HepG2 (cell line): ENCODE measurements at regions not wholly inside any gene's neighbourhood (a gene's known extent, or its start where the extent isn't known, plus 50 kb on each side); places are given as distances from the start of the nearest gene placed in this dataset.

Experiments used
- E2F1 ChIP-seq: sonication (generic); formaldehyde crosslinking; IDR thresholded peaks from 2 replicates; pipeline ENCODE4 v1.5.0; 2020; ENCODE audit warnings: missing genetic modification reagents
- HNRNPK ChIP-seq: fragments of 200-400 bp; formaldehyde crosslinking; IDR thresholded peaks from 2 replicates; pipeline ENCODE4 v1.6.1; 2018; ENCODE audit warnings: low read length, low read depth, moderate library complexity, mild to moderate bottlenecking; ENCODE audit not compliant: poor library complexity, severe bottlenecking
- KLF13 ChIP-seq: sonication (generic); formaldehyde crosslinking; IDR thresholded peaks from 2 replicates; pipeline ENCODE4 v1.4.0; 2020; ENCODE audit warnings: mild to moderate bottlenecking, missing genetic modification reagents
- LCORL ChIP-seq, 2 experiments: fragments of 450-650 bp in 1 of 2; sonication (generic) in 1 of 2; formaldehyde crosslinking in 1 of 2; IDR thresholded peaks; 2 replicates each; pipeline versions ENCODE4 v1.5.0 to v1.6.1; 2017 to 2020; ENCODE audit warnings: antibody characterized with exemption in 1 of 2, missing genetic modification reagents in 1 of 2
- MTF2 ChIP-seq: sonication (generic); formaldehyde crosslinking; IDR thresholded peaks from 2 replicates; pipeline ENCODE4 v1.5.0; 2020; ENCODE audit warnings: missing genetic modification reagents, borderline replicate concordance
- MXD1 ChIP-seq: sonication (generic); formaldehyde crosslinking; IDR thresholded peaks from 2 replicates; pipeline ENCODE4 v1.4.0; 2020; ENCODE audit warnings: mild to moderate bottlenecking, missing genetic modification reagents
- NCOA5 ChIP-seq: sonication (generic); formaldehyde crosslinking; IDR thresholded peaks from 2 replicates; pipeline ENCODE4 v1.4.0; 2020; ENCODE audit warnings: missing genetic modification reagents
- RXRB ChIP-seq: IDR thresholded peaks from 2 replicates; pipeline ENCODE4 v1.6.1; 2016; ENCODE audit warnings: borderline replicate concordance, missing genetic modification reagents, missing compliant biosample characterization
- SNAI1 ChIP-seq: sonication (generic); formaldehyde crosslinking; IDR thresholded peaks from 2 replicates; pipeline ENCODE4 v1.5.0; 2020; ENCODE audit warnings: mild to moderate bottlenecking, missing genetic modification reagents, borderline replicate concordance
- SNAPC4 ChIP-seq: sonication (generic); formaldehyde crosslinking; IDR thresholded peaks from 2 replicates; pipeline ENCODE4 v1.4.0; 2020; ENCODE audit warnings: mild to moderate bottlenecking, missing genetic modification reagents
- SNAPC5 ChIP-seq: sonication (generic); formaldehyde crosslinking; IDR thresholded peaks from 2 replicates; pipeline ENCODE4 v1.8.1; 2023; ENCODE audit warnings: mild to moderate bottlenecking, missing genetic modification reagents, borderline replicate concordance
- TAF1 ChIP-seq: sonication (generic); formaldehyde crosslinking; IDR thresholded peaks from 2 replicates; pipeline ENCODE4 v1.4.0; 2020; ENCODE audit warnings: missing genetic modification reagents
- TRAFD1 ChIP-seq: sonication (generic); formaldehyde crosslinking; IDR thresholded peaks from 2 replicates; pipeline ENCODE4 v1.5.1; 2020; ENCODE audit warnings: missing genetic modification reagents, mild to moderate bottlenecking, borderline replicate concordance
- ZNF121 ChIP-seq: sonication (generic); formaldehyde crosslinking; IDR thresholded peaks from 2 replicates; pipeline ENCODE4 v1.5.0; 2020; ENCODE audit warnings: mild to moderate bottlenecking, missing genetic modification reagents
- ZNF44 ChIP-seq: sonication (generic); formaldehyde crosslinking; IDR thresholded peaks from 2 replicates; pipeline ENCODE4 v1.5.1; 2020; ENCODE audit warnings: mild to moderate bottlenecking, missing genetic modification reagents
- ZNF556 ChIP-seq: sonication (generic); formaldehyde crosslinking; IDR thresholded peaks from 2 replicates; pipeline ENCODE4 v1.4.0; 2020; ENCODE audit warnings: mild to moderate bottlenecking, missing genetic modification reagents, borderline replicate concordance
- ZNF616 ChIP-seq: sonication (generic); formaldehyde crosslinking; IDR thresholded peaks from 2 replicates; pipeline ENCODE4 v1.5.0; 2020; ENCODE audit warnings: low read depth, mild to moderate bottlenecking, missing genetic modification reagents
- ZNF670 ChIP-seq: sonication (generic); formaldehyde crosslinking; IDR thresholded peaks from 2 replicates; pipeline ENCODE4 v1.8.0; 2022; ENCODE audit warnings: mild to moderate bottlenecking, missing genetic modification reagents, borderline replicate concordance
- ZNF746 ChIP-seq: sonication (generic); formaldehyde crosslinking; IDR thresholded peaks from 2 replicates; pipeline ENCODE4 v1.8.0; 2022; ENCODE audit warnings: mild to moderate bottlenecking, missing genetic modification reagents
- ZNF761 ChIP-seq: sonication (generic); formaldehyde crosslinking; conservative IDR thresholded peaks from 2 replicates; pipeline ENCODE4 v1.4.0; 2020; ENCODE audit warnings: mild to moderate bottlenecking, missing genetic modification reagents
- ZSCAN12 ChIP-seq: sonication (generic); formaldehyde crosslinking; IDR thresholded peaks from 2 replicates; pipeline ENCODE4 v1.9.0; 2021; ENCODE audit warnings: mild to moderate bottlenecking, missing genetic modification reagents

GRCh38 chr7:65251851-65252620, 121.6 kb upstream of the ZNF92 start (continued):
- peak; percentile 72 for TF ChIP-seq TAF1
- TF ChIP-seq SNAI1 (CRISPR knock-in tag): no peak
- TF ChIP-seq LCORL (IDR thresholded peaks at IDR 0.05): no peak
- TF ChIP-seq LCORL (CRISPR knock-in tag; IDR thresholded peaks at IDR 0.05): 0 out of 2 replicates have a peak, but pooled peaks have one; percentile 48
- TF ChIP-seq ZNF670 (CRISPR knock-in tag): peak; percentile 84; the same call in 1 of the 2 replicates
- TF ChIP-seq E2F1 (CRISPR knock-in tag): peak; percentile 75
- TF ChIP-seq SNAPC5 (CRISPR knock-in tag): no peak
- peak; percentile 90; the same call in 1 of the 2 replicates for TF ChIP-seq ZNF44 (CRISPR knock-in tag)
- no peak for TF ChIP-seq NCOA5 (CRISPR knock-in tag)
- no peak for TF ChIP-seq ZNF616 (CRISPR knock-in tag)
- no peak for TF ChIP-seq ZSCAN12 (CRISPR knock-in tag)
- peak; percentile 75 for TF ChIP-seq MXD1 (CRISPR knock-in tag)
- no peak for TF ChIP-seq ZNF556 (CRISPR knock-in tag)
- no peak for TF ChIP-seq TRAFD1
- no peak for TF ChIP-seq MTF2 (CRISPR knock-in tag)
- no peak for TF ChIP-seq SNAPC4
- no peak for TF ChIP-seq ZNF746 (CRISPR knock-in tag)
- TF ChIP-seq RXRB: peak; percentile 21; the same call in 1 of the 2 replicates
- 0 out of 2 replicates have a peak, but pooled peaks have one; percentile 31 for TF ChIP-seq ZNF761 (CRISPR knock-in tag)
- TF ChIP-seq KLF13 (CRISPR knock-in tag): peak; percentile 49; the same call in 1 of the 2 replicates
- peak; percentile 32 for TF ChIP-seq ZNF121 (CRISPR knock-in tag)
- no peak for TF ChIP-seq HNRNPK
